ENCODE measurements at regions not wholly inside any gene's neighbourhood (a gene's known extent, or its start where the extent isn't known, plus 50 kb on each side); places are given as distances from the start of the nearest gene placed in this dataset.

GRCh38 chr3:99199021-99199420 lies 297.5 kb upstream of the DCBLD2 start:
- TF ChIP-seq ZBTB7A (IDR thresholded peaks at IDR 0.05; ENCODE audit: low read depth) (no peak), YY1 (IDR thresholded peaks at IDR 0.05; ENCODE audit: low read depth) (no peak), CEBPB (IDR thresholded peaks at IDR 0.05) (no peak), EP300 (IDR thresholded peaks at IDR 0.05; ENCODE audit: borderline replicate concordance) (no peak), TEAD4 (IDR thresholded peaks at IDR 0.05) (no peak), CREB1 (IDR thresholded peaks at IDR 0.05; ENCODE audit: low read depth) (no peak), TAF1 (IDR thresholded peaks at IDR 0.05; ENCODE audit: low read depth) (no peak), FOXM1 (IDR thresholded peaks at IDR 0.05; ENCODE audit: borderline replicate concordance, low read depth) (no peak), USF1 (IDR thresholded peaks at IDR 0.05) (no peak), NFIC (IDR thresholded peaks at IDR 0.05) (no peak), MAX (IDR thresholded peaks at IDR 0.05) (no peak), RAD21 (IDR thresholded peaks at IDR 0.05; ENCODE audit: low read depth) (no peak), EGR1 (IDR thresholded peaks at IDR 0.05) (no peak), TCF12 (IDR thresholded peaks at IDR 0.05; ENCODE audit: low read depth) (no peak), REST (IDR thresholded peaks at IDR 0.05; ENCODE audit: low read depth) (no peak)

- TF ChIP-seq REST (IDR thresholded peaks at IDR 0.05; ENCODE audit: low read depth): no peak
- no peak for TF ChIP-seq TEAD4 (IDR thresholded peaks at IDR 0.05)
- no peak for TF ChIP-seq NFIC (IDR thresholded peaks at IDR 0.05)
- no peak for TF ChIP-seq RAD21 (IDR thresholded peaks at IDR 0.05; ENCODE audit: low read depth)
- no peak for TF ChIP-seq CEBPB (IDR thresholded peaks at IDR 0.05)
- no peak for TF ChIP-seq CREB1 (IDR thresholded peaks at IDR 0.05; ENCODE audit: low read depth)
- TF ChIP-seq ZBTB7A (IDR thresholded peaks at IDR 0.05; ENCODE audit: low read depth): no peak
- TF ChIP-seq EP300 (IDR thresholded peaks at IDR 0.05; ENCODE audit: borderline replicate concordance): no peak
- no peak for TF ChIP-seq MAX (IDR thresholded peaks at IDR 0.05)
Observed at GRCh38 chr3:99191186-99191585, 289.7 kb upstream of the DCBLD2 start.

GRCh38 chr3:99188936-99189335 lies 287.4 kb upstream of the DCBLD2 start:
- TF ChIP-seq TCF12 (IDR thresholded peaks at IDR 0.05; ENCODE audit: low read depth) (no peak), MAX (IDR thresholded peaks at IDR 0.05) (no peak), REST (IDR thresholded peaks at IDR 0.05; ENCODE audit: low read depth) (no peak), CEBPB (IDR thresholded peaks at IDR 0.05) (no peak)

GRCh38 chr3:99186016-99186415 lies 284.5 kb upstream of the DCBLD2 start:
- no peak for TF ChIP-seq EP300 (IDR thresholded peaks at IDR 0.05; ENCODE audit: borderline replicate concordance)
- TF ChIP-seq RAD21 (IDR thresholded peaks at IDR 0.05; ENCODE audit: low read depth): no peak
- no peak for TF ChIP-seq ZBTB7A (IDR thresholded peaks at IDR 0.05; ENCODE audit: low read depth)
- no peak for TF ChIP-seq CREB1 (IDR thresholded peaks at IDR 0.05; ENCODE audit: low read depth)
- TF ChIP-seq TAF1 (IDR thresholded peaks at IDR 0.05; ENCODE audit: low read depth): no peak

GRCh38 chr3:99176169-99176964 lies 274.9 kb upstream of the DCBLD2 start:
- TF ChIP-seq FOXM1 (IDR thresholded peaks at IDR 0.05; ENCODE audit: borderline replicate concordance, low read depth) (no peak), ZBTB7A (IDR thresholded peaks at IDR 0.05; ENCODE audit: low read depth) (no peak), NFIC (IDR thresholded peaks at IDR 0.05) (no peak), USF1 (IDR thresholded peaks at IDR 0.05) (no peak), TCF12 (IDR thresholded peaks at IDR 0.05; ENCODE audit: low read depth) (no peak), TAF1 (IDR thresholded peaks at IDR 0.05; ENCODE audit: low read depth) (no peak), TEAD4 (IDR thresholded peaks at IDR 0.05) (no peak), EP300 (IDR thresholded peaks at IDR 0.05; ENCODE audit: borderline replicate concordance) (no peak)

Data from Ishikawa (cell line).